K562 (cell line): ENCODE measurements at regions not wholly inside any gene's neighbourhood (a gene's known extent, or its start where the extent isn't known, plus 50 kb on each side); places are given as distances from the start of the nearest gene placed in this dataset.
A peak's percentile ranks its signal among the peaks of the same experiment; 100 is the strongest.

Experiments used
- CCNT2 ChIP-seq: IDR thresholded peaks from 2 replicates; pipeline ENCODE4 v1.6.1; 2011; ENCODE audit warnings: borderline replicate concordance, low read depth, mild to moderate bottlenecking, moderate library complexity, mixed read lengths, low read length; ENCODE audit not compliant: insufficient read length; ENCODE audit errors: extremely low read depth
- CHD4 ChIP-seq: fragments of 200-600 bp; sonication (generic); IDR thresholded peaks from 3 replicates; pipeline ENCODE4 v1.6.1; 2012; ENCODE audit warnings: low read depth, mild to moderate bottlenecking, mixed read lengths, low read length, inconsistent platforms; ENCODE audit not compliant: insufficient read depth, insufficient replicate concordance, poor library complexity, severe bottlenecking
- COPS2 ChIP-seq: fragments of 450-650 bp; conservative IDR thresholded peaks from 2 replicates; pipeline ENCODE4 v1.6.1; 2016; ENCODE audit warnings: mild to moderate bottlenecking, moderate library complexity
- CREB5 ChIP-seq: fragments of 250-450 bp; sonication (Bioruptor Pico); IDR thresholded peaks from 2 replicates; pipeline ENCODE4 v1.5.0; 2020; ENCODE audit warnings: mild to moderate bottlenecking
- E2F1 ChIP-seq: sonication (generic); formaldehyde crosslinking; IDR thresholded peaks from 2 replicates; pipeline ENCODE4 v1.8.1; 2023; ENCODE audit warnings: mild to moderate bottlenecking, missing genetic modification reagents, moderate library complexity
- E2F3 ChIP-seq: fragments of 250-450 bp; sonication (Bioruptor Pico); IDR thresholded peaks from 2 replicates; pipeline ENCODE4 v1.4.0; 2020; ENCODE audit warnings: mild to moderate bottlenecking
- HMG20A ChIP-seq: fragments of 450-650 bp; formaldehyde crosslinking; conservative IDR thresholded peaks from 2 replicates; pipeline ENCODE4 v1.4.0; 2020; ENCODE audit warnings: mild to moderate bottlenecking, mixed read lengths
- JUN ChIP-seq, 2 experiments: sonication (generic) in 1 of 2; formaldehyde crosslinking in 1 of 2; IDR thresholded peaks; 2 replicates each; pipeline versions ENCODE4 v1.6.1 to v1.8.0; 2012 to 2022; ENCODE audit warnings: borderline replicate concordance in 2 of 2, mild to moderate bottlenecking in 2 of 2, improper control_type of control experiment in 1 of 2, low read depth in 1 of 2, low read length in 1 of 2, missing genetic modification reagents in 1 of 2
- THAP12 ChIP-seq: fragments of 250-450 bp; sonication (Bioruptor Pico); IDR thresholded peaks from 2 replicates; pipeline ENCODE4 v1.9.0; 2021; ENCODE audit warnings: mild to moderate bottlenecking, inconsistent platforms
- UBTF ChIP-seq, 2 experiments: IDR thresholded peaks; 2 replicates each; pipeline ENCODE4 v1.6.1; 2012; ENCODE audit warnings: improper control_type of control experiment in 2 of 2, low read depth in 2 of 2, low read length in 2 of 2, borderline replicate concordance in 1 of 2
- YBX1 ChIP-seq: fragments of 450-650 bp; IDR thresholded peaks from 2 replicates; pipeline ENCODE4 v1.7.1; 2016; ENCODE audit warnings: mild to moderate bottlenecking
- ZNF609 ChIP-seq: sonication (generic); formaldehyde crosslinking; IDR thresholded peaks from 2 replicates; pipeline ENCODE4 v1.8.1; 2023; ENCODE audit warnings: missing genetic modification reagents, mild to moderate bottlenecking, borderline replicate concordance

GRCh38 chr1:109821831-109822745, 58.4 kb upstream of the EPS8L3 start (continued):
- no peak for TF ChIP-seq ZNF609
- no peak for TF ChIP-seq E2F1 (CRISPR knock-in tag)
- peak; percentile 28 for TF ChIP-seq E2F3 (CRISPR knock-in tag)
- no peak for TF ChIP-seq HMG20A (CRISPR knock-in tag)
- no peak for TF ChIP-seq COPS2
- 0 out of 4 replicates have a peak, but pooled peaks of 1 of the 2 experiments have one; percentile 14 for TF ChIP-seq UBTF (IDR thresholded peaks at IDR 0.05; ENCODE audit: borderline replicate concordance in 1 of 2, low read depth in 2 of 2, low read length in 2 of 2)
- peak; percentile 52 for TF ChIP-seq CCNT2
- TF ChIP-seq THAP12 (CRISPR knock-in tag), result no peak
- no peak for TF ChIP-seq YBX1
- TF ChIP-seq JUN (IDR thresholded peaks at IDR 0.05; ENCODE audit: borderline replicate concordance, low read depth, low read length), result peak; percentile 81
- TF ChIP-seq JUN (CRISPR knock-in tag; IDR thresholded peaks at IDR 0.05; ENCODE audit: borderline replicate concordance), result no peak
- peak; percentile 49 for TF ChIP-seq CREB5 (CRISPR knock-in tag)
- no peak for TF ChIP-seq CHD4
